ENCODE measurements at regions not wholly inside any gene's neighbourhood (a gene's known extent, or its start where the extent isn't known, plus 50 kb on each side); places are given as distances from the start of the nearest gene placed in this dataset.

DNA sequence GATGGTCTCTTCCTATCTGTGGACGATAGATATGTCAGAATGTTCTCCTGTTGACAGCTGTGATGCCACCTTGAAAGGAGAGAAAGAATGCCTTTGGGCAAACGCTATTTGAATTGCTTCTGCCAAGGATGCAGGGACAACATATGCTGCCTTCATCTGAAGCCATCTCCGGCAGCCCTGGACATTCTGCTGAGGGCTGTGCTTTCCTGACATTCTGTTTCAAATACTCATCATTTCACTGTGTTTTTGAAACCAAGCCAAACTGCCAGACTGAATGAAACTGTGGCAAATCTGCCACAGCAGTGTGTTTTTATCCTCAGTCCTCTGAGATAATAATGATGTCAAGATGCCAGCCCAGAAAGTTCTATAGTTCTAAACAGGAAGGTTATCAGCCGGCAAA lies 85.8 kb upstream of the BCAT1 start:
- POLR2A ChIA-PET, result interaction anchor here (0.6 kb wide), 1 partner anchor 737 kb away, joined by 3 read pairs; no protein-coding TSS in a partner anchor
- Histone ChIP-seq H4K20me1 (ENCODE audit: control insufficient read depth, insufficient read depth) (no peaks in the 10 kb centered on the region), H3K79me2 (ENCODE audit: control insufficient read depth, insufficient read depth, low read length) (no peaks in the 10 kb centered on the region), H3K4me3 (no peak overlapping the region), H3K4me1 (ENCODE audit: control insufficient read depth, insufficient read depth, low read length) (no peaks in the 10 kb centered on the region), H3K27me3 (replicated peaks in 1 of 2; ENCODE audit: control insufficient read depth in 2 of 2, insufficient read depth in 2 of 2, low read length in 1 of 2) (no peaks in the 10 kb centered on the region), H3K9ac (ENCODE audit: control insufficient read depth, insufficient read depth, low read length) (no peak overlapping the region), H3K27ac (ENCODE audit: control insufficient read depth, insufficient read depth) (no peak overlapping the region), H2AFZ (ENCODE audit: control insufficient read depth, low read depth, low read length) (no peak overlapping the region), H3K4me2 (ENCODE audit: control insufficient read depth, insufficient read depth) (no peak overlapping the region), H3K36me3 (ENCODE audit: control insufficient read depth in 2 of 2, insufficient read depth in 2 of 2, low read length in 1 of 2) (no peaks in the 10 kb centered on the region), H3K9me3 (replicated peaks; ENCODE audit: control insufficient read depth, insufficient read depth, low read length) (no peaks in the 10 kb centered on the region)
- SMC1A ChIA-PET (ENCODE audit: uncharacterized antibody, unreplicated experiment), result no interaction called here
- CTCF ChIA-PET, result no interaction called here
- TF ChIP-seq RB1 (IDR thresholded peaks at IDR 0.05; ENCODE audit: borderline replicate concordance) (no peak), SMAD5 (IDR thresholded peaks at IDR 0.05; ENCODE audit: low read depth) (no peak), ZNF207 (IDR thresholded peaks at IDR 0.05; ENCODE audit: borderline replicate concordance) (no peak)
- TF ChIP-seq, protein P1, sequence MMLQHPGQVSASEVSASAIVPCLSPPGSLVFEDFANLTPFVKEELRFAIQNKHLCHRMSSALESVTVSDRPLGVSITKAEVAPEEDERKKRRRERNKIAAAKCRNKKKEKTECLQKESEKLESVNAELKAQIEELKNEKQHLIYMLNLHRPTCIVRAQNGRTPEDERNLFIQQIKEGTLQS (IDR thresholded peaks at IDR 0.05; ENCODE audit: borderline replicate concordance, extremely low read depth, low read depth, low read length), result no peak
- in situ Hi-C loops (cut with MboI), result no loop called here
- 96% methylated on average over 4 of the region's 4 CpGs for WGBS (ENCODE audit: insufficient coverage, insufficient replicate concordance, low lambda C conversion rate, missing lambda C conversion rate)
- RAD21 ChIA-PET (ENCODE audit: unreplicated experiment), result no interaction called here
- FAIRE-seq (no peak), DNase-seq (ENCODE audit: low read depth, low spot score) (no peak), ATAC-seq (no peak)
- intact Hi-C loops (cut with micrococcal nuclease; ENCODE audit: unreplicated experiment), result no loop called here
- BruUV-seq (replicated peaks), result no TSS peak

DNA sequence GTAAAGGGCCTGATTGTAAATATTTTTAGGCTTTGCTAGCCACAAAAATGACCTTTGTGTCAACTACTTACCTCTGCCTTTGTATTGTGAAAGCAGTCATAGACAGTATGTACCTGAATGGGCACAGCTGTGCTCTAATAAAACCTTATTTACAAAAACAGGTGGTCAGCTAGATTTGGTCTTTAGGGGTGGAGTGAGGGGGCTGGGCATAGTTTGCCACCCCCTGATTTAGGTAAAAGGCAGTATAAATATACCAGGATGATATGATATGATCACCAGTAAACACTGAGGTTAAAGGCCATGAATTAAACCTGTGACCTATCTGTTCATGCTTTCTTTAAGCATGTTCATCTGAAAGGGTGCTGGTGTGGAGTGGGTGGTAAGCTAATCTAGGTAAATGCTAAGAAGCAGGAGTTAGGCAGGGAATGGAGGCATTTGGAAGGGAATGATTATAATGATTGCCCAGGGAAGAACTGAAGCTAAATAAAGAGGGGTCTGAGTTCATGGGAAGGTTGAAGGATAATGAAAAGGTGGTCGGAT lies 77.1 kb upstream of the BCAT1 start:
- no peaks in the 10 kb centered on the region for H3K79me2 ChIP-seq (ENCODE audit: control insufficient read depth, insufficient read depth, low read length)
- WGBS (ENCODE audit: insufficient coverage, insufficient replicate concordance, low lambda C conversion rate, missing lambda C conversion rate), result 100% methylated on average over 1 of the region's 1 CpG
- no peaks in the 10 kb centered on the region; a peak in 1 of 4 replicates for H3K36me3 ChIP-seq (ENCODE audit: control insufficient read depth in 2 of 2, insufficient read depth in 2 of 2, low read length in 1 of 2)
- in situ Hi-C loops (cut with MboI), result no loop called here
- POLR2A ChIA-PET, result interaction anchor here (0.7 to 2.3 kb wide), 7 partner anchors 13 to 33 kb away, joined by 3 to 11 read pairs (median 4); a partner anchor contains a TSS
- peaks cover 11% of the 10 kb centered on the region for H3K4me1 ChIP-seq (ENCODE audit: control insufficient read depth, insufficient read depth, low read length)
- peak; percentile 31; the same call in 1 of the 3 replicates for ATAC-seq
- H3K27ac ChIP-seq (ENCODE audit: control insufficient read depth, insufficient read depth), result peak overlapping the region; percentile 17; the same call in 1 of the 2 replicates
- SMC1A ChIA-PET (ENCODE audit: uncharacterized antibody, unreplicated experiment), result interaction anchor here (0.5 to 9.8 kb wide), 12 partner anchors 11 to 82 kb away, joined by 3 to 172 read pairs (median 12); a partner anchor contains a TSS
- H3K9ac ChIP-seq (ENCODE audit: control insufficient read depth, insufficient read depth, low read length), result no peak overlapping the region
- CTCF ChIA-PET, result interaction anchor here (0.6 to 8.1 kb wide), 8 partner anchors 9 to 170 kb away, joined by 3 to 40 read pairs (median 4); a partner anchor contains a TSS
- no peak overlapping the region for H2AFZ ChIP-seq (ENCODE audit: control insufficient read depth, low read depth, low read length)
- H3K4me3 ChIP-seq, result no peak overlapping the region
- no peak for FAIRE-seq
- H3K27me3 ChIP-seq (replicated peaks in 1 of 2; ENCODE audit: control insufficient read depth in 2 of 2, insufficient read depth in 2 of 2, low read length in 1 of 2), result no peaks in the 10 kb centered on the region
- H4K20me1 ChIP-seq (ENCODE audit: control insufficient read depth, insufficient read depth), result no peaks in the 10 kb centered on the region
- DNase-seq (ENCODE audit: low read depth, low spot score), result no peak
- H3K9me3 ChIP-seq (replicated peaks; ENCODE audit: control insufficient read depth, insufficient read depth, low read length), result no peaks in the 10 kb centered on the region; the same call in 2 of the 3 replicates
- no peak overlapping the region for H3K4me2 ChIP-seq (ENCODE audit: control insufficient read depth, insufficient read depth)
- intact Hi-C loops (cut with micrococcal nuclease; ENCODE audit: unreplicated experiment), result no loop called here
- BruUV-seq (replicated peaks), result no TSS peak
- TF ChIP-seq HCFC1 (IDR thresholded peaks at IDR 0.05; ENCODE audit: low read length), result no peak
- TF ChIP-seq EGR1 (IDR thresholded peaks at IDR 0.05; ENCODE audit: borderline replicate concordance in 1 of 2, low read depth in 2 of 2, low read length in 2 of 2), result no peak
- TF ChIP-seq HDGF (IDR thresholded peaks at IDR 0.05), result no peak
- no peak for TF ChIP-seq MXI1 (IDR thresholded peaks at IDR 0.05; ENCODE audit: low read depth, low read length)
- RAD21 ChIA-PET (ENCODE audit: unreplicated experiment), result interaction anchor here (2.2 to 12.0 kb wide), 3 partner anchors 21 to 28 kb away, joined by 5 to 137 read pairs (median 61); a partner anchor contains a TSS
